Suprapubic skin (tissue), 3 donors: ENCODE measurements at regions not wholly inside any gene's neighbourhood (a gene's known extent, or its start where the extent isn't known, plus 50 kb on each side); places are given as distances from the start of the nearest gene placed in this dataset.

ENCODE experiments used
- CTCF ChIP-seq, 2 donors: fragments of 200-600 bp in 1 of 2; fragments of 450-650 bp in 1 of 2; sonication (generic) in 1 of 2; IDR thresholded peaks; one replicate each; pipeline ENCODE4 v1.5.1; 2016 to 2019; ENCODE audit warnings: antibody characterized with exemption in 2 of 2, mild to moderate bottlenecking in 1 of 2, moderate library complexity in 1 of 2
- EP300 ChIP-seq: sonication (generic); formaldehyde crosslinking; IDR thresholded peaks from one replicate; pipeline ENCODE4 v1.6.1; 2017; ENCODE audit warnings: antibody characterized with exemption
- POLR2A ChIP-seq, 2 donors: fragments of 450-650 bp; IDR thresholded peaks; one replicate each; pipeline ENCODE4 v1.6.1; 2017; ENCODE audit warnings: antibody characterized with exemption in 2 of 2, mild to moderate bottlenecking in 2 of 2, moderate library complexity in 2 of 2

GRCh38 chr13:105906746-105907145 lies 628.7 kb downstream of the EFNB2 start:
- TF ChIP-seq POLR2A (IDR thresholded peaks at IDR 0.05) (no peak), EP300 (no peak), CTCF (IDR thresholded peaks at IDR 0.05) (no peak)
